Mesenchymal stem cell (in vitro differentiated cells and primary cell): ENCODE measurements at regions not wholly inside any gene's neighbourhood (a gene's known extent, or its start where the extent isn't known, plus 50 kb on each side); places are given as distances from the start of the nearest gene placed in this dataset.

Experiments
- DNase-seq: peaks from one replicate; pipeline ENCODE4 v3.0.0-alpha.2; 2013
- H2AFZ ChIP-seq: one replicate; pipeline ENCODE4 v1.6.1; 2013; ENCODE audit warnings: low read depth, mild to moderate bottlenecking, control low read depth, inconsistent platforms, low read length, moderate library complexity
- H2AK5ac ChIP-seq: 2 replicates; pipeline ENCODE4 v1.6.1; 2013; ENCODE audit warnings: low read length, moderate library complexity, mild to moderate bottlenecking, inconsistent platforms; ENCODE audit not compliant: severe bottlenecking
- H2BK120ac ChIP-seq: one replicate; pipeline ENCODE4 v1.6.1; 2013; ENCODE audit warnings: low read depth, mild to moderate bottlenecking, inconsistent platforms, low read length, moderate library complexity
- H2BK12ac ChIP-seq, 2 experiments: one replicate each; pipeline ENCODE4 v1.6.1; 2013; ENCODE audit warnings: inconsistent platforms in 2 of 2, low read length in 2 of 2, mild to moderate bottlenecking in 2 of 2, moderate library complexity in 2 of 2, control low read depth in 1 of 2
- H2BK15ac ChIP-seq: one replicate; pipeline ENCODE4 v1.6.1; 2013; ENCODE audit warnings: mild to moderate bottlenecking, low read depth, inconsistent platforms; ENCODE audit not compliant: poor library complexity, severe bottlenecking
- H2BK5ac ChIP-seq: 2 replicates; pipeline ENCODE4 v1.6.1; 2013; ENCODE audit warnings: low read depth, mild to moderate bottlenecking, low read length, control low read depth, inconsistent platforms; ENCODE audit not compliant: poor library complexity, severe bottlenecking
- H3K14ac ChIP-seq, 2 experiments: one replicate each; pipeline ENCODE4 v1.6.1; 2013; ENCODE audit warnings: inconsistent platforms in 2 of 2, low read length in 2 of 2, control low read depth in 1 of 2, mild to moderate bottlenecking in 1 of 2, moderate library complexity in 1 of 2
- H3K18ac ChIP-seq, 2 experiments: one replicate each; pipeline ENCODE4 v1.6.1; 2013; ENCODE audit warnings: inconsistent platforms in 2 of 2, low read length in 2 of 2, control low read depth in 1 of 2, low read depth in 1 of 2, mild to moderate bottlenecking in 1 of 2
- H3K23ac ChIP-seq, 2 experiments: one replicate each; pipeline ENCODE4 v1.6.1; 2013; ENCODE audit warnings: inconsistent platforms in 2 of 2, low read length in 2 of 2, mild to moderate bottlenecking in 2 of 2, moderate library complexity in 2 of 2, control low read depth in 1 of 2
- H3K27ac ChIP-seq: 2 replicates; pipeline ENCODE4 v1.5.1; 2013; ENCODE audit warnings: mild to moderate bottlenecking, moderate library complexity, low read length, control low read depth, inconsistent platforms; ENCODE audit not compliant: poor library complexity, severe bottlenecking
- H3K27me3 ChIP-seq, 2 experiments: 2 replicates each; pipeline versions ENCODE4 v1.6.1 to v1.7.0; 2013; ENCODE audit warnings: low read length in 2 of 2, mild to moderate bottlenecking in 2 of 2, moderate library complexity in 2 of 2, control low read depth in 1 of 2, inconsistent platforms in 1 of 2; ENCODE audit not compliant: control insufficient read depth in 1 of 2, insufficient read depth in 1 of 2
- H3K36me3 ChIP-seq, 2 experiments: 2 replicates each; pipeline versions ENCODE4 v1.6.1 to v1.7.0; 2013; ENCODE audit warnings: low read length in 2 of 2, control low read depth in 1 of 2, inconsistent platforms in 1 of 2, low read depth in 1 of 2, mild to moderate bottlenecking in 1 of 2; ENCODE audit not compliant: insufficient read depth in 2 of 2, control insufficient read depth in 1 of 2
- H3K4ac ChIP-seq, 2 experiments: one replicate each; pipeline ENCODE4 v1.6.1; 2013; ENCODE audit warnings: inconsistent platforms in 2 of 2, low read length in 2 of 2, mild to moderate bottlenecking in 2 of 2, moderate library complexity in 2 of 2, control low read depth in 1 of 2, low read depth in 1 of 2
- H3K4me1 ChIP-seq: 2 replicates; pipeline ENCODE4 v1.6.1; 2013; ENCODE audit warnings: low read depth, low read length, control low read depth; ENCODE audit not compliant: control insufficient read depth, insufficient read depth
- H3K4me2 ChIP-seq: 2 replicates; pipeline ENCODE4 v1.6.1; 2013; ENCODE audit warnings: low read length, mild to moderate bottlenecking, inconsistent platforms; ENCODE audit not compliant: poor library complexity, severe bottlenecking
- H3K4me3 ChIP-seq, 2 experiments: 2 replicates each; pipeline versions ENCODE4 v1.5.1 to v1.7.0; 2013; ENCODE audit warnings: low read length in 2 of 2, mild to moderate bottlenecking in 2 of 2, control low read depth in 1 of 2, low read depth in 1 of 2; ENCODE audit not compliant: insufficient read depth in 1 of 2
- H3K79me1 ChIP-seq: replicated peaks from 2 replicates; pipeline ENCODE4 v1.6.1; 2013; ENCODE audit warnings: mild to moderate bottlenecking, control low read depth, low read length, inconsistent platforms; ENCODE audit not compliant: poor library complexity, severe bottlenecking
- H3K9ac ChIP-seq: 2 replicates; pipeline ENCODE4 v1.7.0; 2013; ENCODE audit warnings: mild to moderate bottlenecking, low read length, moderate library complexity
- H3K9me3 ChIP-seq: 2 replicates; pipeline ENCODE4 v1.7.0; 2013; ENCODE audit warnings: mild to moderate bottlenecking, low read length; ENCODE audit not compliant: control insufficient read depth
- H4K8ac ChIP-seq: one replicate; pipeline ENCODE4 v1.6.1; 2013; ENCODE audit warnings: inconsistent platforms, mild to moderate bottlenecking, low read length, moderate library complexity
- H4K91ac ChIP-seq: one replicate; pipeline ENCODE4 v1.6.1; 2013; ENCODE audit warnings: mild to moderate bottlenecking, low read length, inconsistent platforms
- WGBS: methylation state at CpG from one replicate; pipeline ENCODE4 v1.1.7; 2013; ENCODE audit warnings: mixed read lengths; 5-methylcytosine and 5-hydroxymethylcytosine counted together

DNA sequence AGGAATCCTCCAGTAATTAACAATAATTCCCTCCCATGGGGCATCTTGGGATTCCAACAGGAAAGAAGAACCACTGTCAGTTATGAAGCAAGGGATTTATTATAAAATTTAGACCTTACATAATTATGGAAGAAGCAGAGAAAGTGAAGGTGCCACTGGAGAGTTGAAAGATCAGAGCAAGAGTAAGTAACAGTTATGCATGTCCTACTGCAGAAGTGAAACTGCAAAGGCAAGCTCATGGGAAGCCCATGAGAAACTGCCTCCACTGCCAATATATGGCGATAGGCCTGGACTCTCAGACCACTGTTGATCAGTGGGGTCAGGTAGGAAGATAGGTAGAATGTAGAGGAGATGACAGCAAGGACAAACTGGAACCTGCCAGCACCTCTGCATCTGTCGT lies 123.6 kb upstream of the ZNF648 start:
- no peak overlapping the region for H2BK5ac ChIP-seq
- H2AFZ ChIP-seq, result no peak overlapping the region
- H2BK120ac ChIP-seq, result no peak overlapping the region
- H3K36me3 ChIP-seq, result no peaks in the 10 kb centered on the region
- no peak overlapping the region for H2AK5ac ChIP-seq
- H3K4ac ChIP-seq, result no peak overlapping the region
- no peak overlapping the region for H2BK15ac ChIP-seq
- peaks cover 4% of the 10 kb centered on the region for H3K4me1 ChIP-seq
- no peak overlapping the region for H3K9ac ChIP-seq
- H3K79me1 ChIP-seq, result no peaks in the 10 kb centered on the region
- no peak overlapping the region for H3K4me3 ChIP-seq
- no peaks in the 10 kb centered on the region for H3K9me3 ChIP-seq
- H4K8ac ChIP-seq, result no peak overlapping the region
- H3K4me2 ChIP-seq, result no peak overlapping the region
- H2BK12ac ChIP-seq, result no peak overlapping the region
- no peak overlapping the region for H4K91ac ChIP-seq
- H3K23ac ChIP-seq, result no peak overlapping the region
- WGBS, result 78% methylated on average over 2 of the region's 2 CpGs
- peaks cover 14 to 20% of the 10 kb centered on the region in 2 experiments for H3K27me3 ChIP-seq
- H3K18ac ChIP-seq, result no peak overlapping the region
- no peak overlapping the region for H3K14ac ChIP-seq
- H3K27ac ChIP-seq, result no peak overlapping the region
- DNase-seq, result no peak

DNA sequence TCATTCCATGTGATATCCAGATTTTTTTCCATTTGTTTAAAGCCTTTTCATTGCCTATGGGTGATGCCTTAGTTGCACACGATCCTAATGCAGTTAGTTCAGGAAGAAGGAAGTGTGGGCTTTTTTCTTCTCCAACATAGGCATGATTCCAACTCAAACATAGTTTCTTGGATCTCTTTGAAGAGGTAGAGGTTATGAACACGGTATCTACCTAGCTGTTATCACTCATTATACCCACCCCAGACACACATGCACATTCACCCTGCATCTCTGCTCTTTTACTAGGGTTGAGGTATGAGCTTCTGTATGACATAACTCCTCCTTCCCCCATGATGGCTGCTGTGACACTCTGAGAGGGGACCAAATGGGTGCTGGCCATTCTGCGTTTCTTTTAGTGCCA lies 122.1 kb upstream of the ZNF648 start:
- no peak for DNase-seq

DNA sequence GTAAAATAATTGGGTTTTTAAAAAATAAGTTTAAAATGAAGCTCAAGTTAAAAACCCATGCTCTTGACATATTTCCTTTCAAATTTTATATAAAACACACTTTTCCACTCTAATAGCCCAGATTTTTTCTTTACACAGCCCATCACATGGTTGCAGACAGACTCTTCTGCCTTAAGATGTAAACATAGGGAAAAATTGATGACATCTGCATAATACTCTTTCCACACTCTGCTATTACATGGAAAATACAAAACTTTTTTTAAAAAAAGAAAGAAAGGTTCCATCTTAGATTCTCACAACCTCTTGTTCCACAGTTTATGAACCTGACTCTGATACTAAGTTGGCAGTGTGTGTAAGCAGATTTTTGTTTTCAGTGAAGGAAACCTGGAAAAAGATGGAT lies 120.8 kb upstream of the ZNF648 start:
- H3K23ac ChIP-seq, result no peak overlapping the region
- no peaks in the 10 kb centered on the region for H3K36me3 ChIP-seq
- H2AFZ ChIP-seq, result no peak overlapping the region
- no peaks in the 10 kb centered on the region for H3K79me1 ChIP-seq
- H3K4me2 ChIP-seq, result no peak overlapping the region
- no peak overlapping the region for H2BK120ac ChIP-seq
- no peak overlapping the region for H4K8ac ChIP-seq
- no peak overlapping the region for H3K18ac ChIP-seq
- no peak overlapping the region for H3K9ac ChIP-seq
- DNase-seq, result no peak
- H3K4ac ChIP-seq, result no peak overlapping the region
- H3K9me3 ChIP-seq, result no peaks in the 10 kb centered on the region
- no peak overlapping the region for H2BK12ac ChIP-seq
- H2AK5ac ChIP-seq, result no peak overlapping the region
- no peak overlapping the region for H4K91ac ChIP-seq
- H3K27me3 ChIP-seq, result peaks cover 14 to 15% of the 10 kb centered on the region in 2 experiments
- no peak overlapping the region for H2BK5ac ChIP-seq
- no peak overlapping the region for H3K4me3 ChIP-seq
- H3K14ac ChIP-seq, result no peak overlapping the region
- H2BK15ac ChIP-seq, result no peak overlapping the region
- no peak overlapping the region for H3K27ac ChIP-seq
- peaks cover 4% of the 10 kb centered on the region for H3K4me1 ChIP-seq

More for the DNA sequence above, 122.1 kb upstream of the ZNF648 start:
- H3K4ac ChIP-seq, result no peak overlapping the region
- H2BK12ac ChIP-seq, result no peak overlapping the region
- no peak overlapping the region for H3K9ac ChIP-seq
- no peaks in the 10 kb centered on the region for H3K9me3 ChIP-seq
- 66% methylated on average over 3 of the region's 3 CpGs for WGBS
- H2AFZ ChIP-seq, result no peak overlapping the region
- H3K36me3 ChIP-seq, result no peaks in the 10 kb centered on the region
- no peak overlapping the region for H3K18ac ChIP-seq
- H3K4me2 ChIP-seq, result no peak overlapping the region
- no peak overlapping the region for H2BK120ac ChIP-seq
- no peak overlapping the region for H3K27ac ChIP-seq
- H2BK15ac ChIP-seq, result no peak overlapping the region
- no peaks in the 10 kb centered on the region for H3K79me1 ChIP-seq
- H3K4me1 ChIP-seq, result peaks cover 4% of the 10 kb centered on the region
- peaks cover 14 to 15% of the 10 kb centered on the region in 2 experiments for H3K27me3 ChIP-seq
- H2BK5ac ChIP-seq, result no peak overlapping the region
- no peak overlapping the region for H4K91ac ChIP-seq
- H2AK5ac ChIP-seq, result no peak overlapping the region
- H3K4me3 ChIP-seq, result no peak overlapping the region
- no peak overlapping the region for H4K8ac ChIP-seq
- no peak overlapping the region for H3K14ac ChIP-seq
- H3K23ac ChIP-seq, result no peak overlapping the region

DNA sequence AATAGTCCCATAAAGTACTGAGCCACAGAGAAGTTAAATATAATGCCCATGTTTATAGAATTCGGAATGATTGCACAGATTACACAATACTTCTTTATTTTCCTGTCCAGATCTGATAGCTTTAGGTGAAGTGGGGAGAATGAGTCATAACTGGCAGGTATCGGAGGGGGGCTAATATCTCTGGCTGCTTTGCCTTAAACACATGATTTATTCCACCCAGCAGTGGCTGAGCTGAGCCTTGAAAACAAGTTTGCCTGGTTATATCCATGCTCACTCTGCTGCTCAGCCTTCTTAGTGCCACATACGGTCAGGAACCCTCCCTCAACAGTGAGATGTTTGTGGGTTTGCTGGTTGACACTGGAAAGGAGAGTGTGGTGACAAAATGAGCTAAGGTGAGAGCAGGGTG lies 119.7 kb upstream of the ZNF648 start:
- no peak overlapping the region for H3K4ac ChIP-seq
- H3K4me3 ChIP-seq, result no peak overlapping the region
- 73% methylated on average over 2 of the region's 3 CpGs for WGBS
- H3K18ac ChIP-seq, result no peak overlapping the region
- H3K4me2 ChIP-seq, result no peak overlapping the region
- H3K14ac ChIP-seq, result no peak overlapping the region
- no peak overlapping the region for H3K27ac ChIP-seq
- no peak overlapping the region for H2AFZ ChIP-seq
- H3K4me1 ChIP-seq, result peaks cover 2% of the 10 kb centered on the region
- H2AK5ac ChIP-seq, result no peak overlapping the region
- H3K27me3 ChIP-seq, result peaks cover 14 to 15% of the 10 kb centered on the region in 2 experiments
- no peak overlapping the region for H4K8ac ChIP-seq
- H4K91ac ChIP-seq, result no peak overlapping the region
- H3K23ac ChIP-seq, result no peak overlapping the region
- H2BK15ac ChIP-seq, result no peak overlapping the region
- no peak overlapping the region for H3K9ac ChIP-seq
- no peak overlapping the region for H2BK12ac ChIP-seq
- DNase-seq, result no peak
- no peaks in the 10 kb centered on the region for H3K9me3 ChIP-seq
- no peak overlapping the region for H2BK5ac ChIP-seq
- H2BK120ac ChIP-seq, result no peak overlapping the region
- H3K36me3 ChIP-seq, result no peaks in the 10 kb centered on the region
- no peaks in the 10 kb centered on the region for H3K79me1 ChIP-seq
